Esophagus squamous epithelium (tissue), 5 donors: ENCODE measurements at regions not wholly inside any gene's neighbourhood (a gene's known extent, or its start where the extent isn't known, plus 50 kb on each side); places are given as distances from the start of the nearest gene placed in this dataset.

ENCODE experiments used
- DNase-seq: peaks from one replicate; lab custom pipeline; 2025; lab: John Stamatoyannopoulos, UW
- H3K27ac ChIP-seq, 4 donors: fragments of 200-600 bp; sonication (generic); one replicate each; pipeline ENCODE4 v1.5.1; 2016 to 2019; ENCODE audit warnings: mild to moderate bottlenecking in 1 of 4
- H3K27me3 ChIP-seq, 4 donors: fragments of 200-600 bp; sonication (generic); 1 replicate in 3 of 4; 2 replicates in 1 of 4; pipeline versions ENCODE4 v1.5.1 to v1.6.0; 2017 to 2021; ENCODE audit warnings: antibody characterized with exemption in 1 of 4
- H3K36me3 ChIP-seq, 3 donors: fragments of 200-600 bp; sonication (generic); one replicate each; pipeline ENCODE4 v1.5.1; 2016 to 2019
- H3K4me1 ChIP-seq, 3 donors: fragments of 200-600 bp; sonication (generic); one replicate each; pipeline ENCODE4 v1.5.1; 2017 to 2019
- H3K4me3 ChIP-seq, 4 donors: fragments of 200-600 bp; sonication (generic); 1 replicate in 3 of 4; 2 replicates in 1 of 4; pipeline ENCODE4 v1.5.1; 2016 to 2019; ENCODE audit warnings: mild to moderate bottlenecking in 2 of 4, moderate library complexity in 1 of 4
- H3K9me3 ChIP-seq, 3 donors: fragments of 200-600 bp; sonication (generic); one replicate each; pipeline ENCODE4 v1.5.1; 2016 to 2019
- POLR2A ChIP-seq, 4 donors: fragments of 450-650 bp; IDR thresholded peaks; one replicate each; pipeline ENCODE4 v1.6.1; 2017; ENCODE audit warnings: antibody characterized with exemption in 4 of 4, mild to moderate bottlenecking in 4 of 4, moderate library complexity in 3 of 4
- WGBS, 2 donors: methylation state at CpG; one replicate each; pipeline ENCODE4 v1.1.5; 2018; 5-methylcytosine and 5-hydroxymethylcytosine counted together
- intact Hi-C: fragments of 100-400 bp; cut with DNase I; formaldehyde crosslinking; loops from one replicate; pipeline ENCODE4 v1.15.0; 2022
- TF ChIP-seq, protein P1 (sequence below), 6 experiments: fragments of 450-650 bp in 4 of 6; fragments of 200-600 bp in 2 of 6; sonication (generic) in 2 of 6; IDR thresholded peaks; one replicate each; pipeline ENCODE4 v1.5.1; 2016 to 2019; ENCODE audit warnings: antibody characterized with exemption in 6 of 6, mild to moderate bottlenecking in 4 of 6, moderate library complexity in 4 of 6
- donor health status: DM: yes; HTN: yes; CAD: no.

DNA sequence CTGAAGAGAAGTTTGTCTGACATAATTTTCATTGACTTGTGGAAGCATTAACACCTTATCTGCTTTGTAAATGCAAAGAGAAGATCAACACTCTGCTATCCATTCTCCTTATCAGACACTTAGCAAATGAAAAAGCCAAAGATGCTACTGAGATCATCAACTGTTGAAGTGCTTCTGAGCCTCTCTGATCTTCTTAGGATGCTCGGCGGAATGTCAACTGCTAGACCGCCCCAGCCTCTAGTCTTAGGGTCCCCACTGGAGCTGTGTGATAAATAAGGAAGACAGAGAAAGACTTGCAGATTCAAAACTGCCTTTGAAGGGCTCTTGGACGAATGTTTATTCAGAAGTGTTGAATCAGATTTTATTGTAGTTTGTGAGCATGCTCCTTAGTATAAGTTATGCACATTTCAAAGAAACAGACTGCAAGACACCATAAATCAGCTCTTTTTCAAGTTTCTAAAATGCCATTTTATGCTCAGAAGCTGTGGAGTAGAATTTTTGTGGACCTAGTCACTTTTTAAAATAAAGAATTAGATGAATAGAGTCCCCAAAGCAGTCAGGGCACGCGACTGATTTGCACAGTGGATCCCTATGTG, 197.9 kb downstream of the DIRAS2 start:
- no peak for TF ChIP-seq POLR2A (IDR thresholded peaks at IDR 0.05)
- TF ChIP-seq, protein P1, sequence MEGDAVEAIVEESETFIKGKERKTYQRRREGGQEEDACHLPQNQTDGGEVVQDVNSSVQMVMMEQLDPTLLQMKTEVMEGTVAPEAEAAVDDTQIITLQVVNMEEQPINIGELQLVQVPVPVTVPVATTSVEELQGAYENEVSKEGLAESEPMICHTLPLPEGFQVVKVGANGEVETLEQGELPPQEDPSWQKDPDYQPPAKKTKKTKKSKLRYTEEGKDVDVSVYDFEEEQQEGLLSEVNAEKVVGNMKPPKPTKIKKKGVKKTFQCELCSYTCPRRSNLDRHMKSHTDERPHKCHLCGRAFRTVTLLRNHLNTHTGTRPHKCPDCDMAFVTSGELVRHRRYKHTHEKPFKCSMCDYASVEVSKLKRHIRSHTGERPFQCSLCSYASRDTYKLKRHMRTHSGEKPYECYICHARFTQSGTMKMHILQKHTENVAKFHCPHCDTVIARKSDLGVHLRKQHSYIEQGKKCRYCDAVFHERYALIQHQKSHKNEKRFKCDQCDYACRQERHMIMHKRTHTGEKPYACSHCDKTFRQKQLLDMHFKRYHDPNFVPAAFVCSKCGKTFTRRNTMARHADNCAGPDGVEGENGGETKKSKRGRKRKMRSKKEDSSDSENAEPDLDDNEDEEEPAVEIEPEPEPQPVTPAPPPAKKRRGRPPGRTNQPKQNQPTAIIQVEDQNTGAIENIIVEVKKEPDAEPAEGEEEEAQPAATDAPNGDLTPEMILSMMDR (IDR thresholded peaks at IDR 0.05) = no peak
- Histone ChIP-seq H3K4me3 (no peak overlapping the region), H3K27me3 (peaks cover 0 to 20% (median 0%) of the 10 kb centered on the region in 4 donors), H3K4me1 (no peaks in the 10 kb centered on the region), H3K9me3 (no peaks in the 10 kb centered on the region), H3K36me3 (no peaks in the 10 kb centered on the region), H3K27ac (no peak overlapping the region)
- intact Hi-C loops = no loop called here
- 53 to 64% methylated on average over 3 to 6 of the region's 6 CpGs for WGBS, 2 donors
- no peak for DNase-seq

DNA sequence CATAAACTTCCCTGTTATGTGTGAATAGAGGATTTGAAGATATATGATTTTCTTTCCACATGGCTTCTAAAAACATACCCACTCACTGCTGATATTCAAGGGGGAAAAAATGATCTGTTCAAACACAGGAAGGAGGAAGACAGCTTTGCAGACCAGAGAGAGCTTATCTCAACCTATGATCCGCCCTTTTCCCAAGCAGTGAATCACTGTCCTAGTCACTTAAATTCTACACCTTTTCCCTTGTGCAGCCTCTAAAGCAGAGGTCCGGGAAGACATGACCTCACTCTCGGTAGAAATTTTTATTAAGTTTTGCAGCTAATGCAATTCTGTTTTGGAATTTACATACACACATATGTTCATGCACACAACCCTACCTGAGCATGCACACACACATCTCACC, 197.2 kb downstream of the DIRAS2 start:
- Histone ChIP-seq H3K27ac (no peak overlapping the region), H3K9me3 (no peaks in the 10 kb centered on the region), H3K36me3 (no peaks in the 10 kb centered on the region), H3K4me1 (no peaks in the 10 kb centered on the region), H3K4me3 (no peak overlapping the region), H3K27me3 (peaks cover 0 to 24% (median 0%) of the 10 kb centered on the region in 4 donors)
- no peak for TF ChIP-seq POLR2A (IDR thresholded peaks at IDR 0.05)
- TF ChIP-seq, protein P1 (IDR thresholded peaks at IDR 0.05) = no peak
- DNase-seq = no peak
- 71 to 83% methylated on average over 3 of the region's 3 CpGs for WGBS, 2 donors
- intact Hi-C loops = no loop called here

DNA sequence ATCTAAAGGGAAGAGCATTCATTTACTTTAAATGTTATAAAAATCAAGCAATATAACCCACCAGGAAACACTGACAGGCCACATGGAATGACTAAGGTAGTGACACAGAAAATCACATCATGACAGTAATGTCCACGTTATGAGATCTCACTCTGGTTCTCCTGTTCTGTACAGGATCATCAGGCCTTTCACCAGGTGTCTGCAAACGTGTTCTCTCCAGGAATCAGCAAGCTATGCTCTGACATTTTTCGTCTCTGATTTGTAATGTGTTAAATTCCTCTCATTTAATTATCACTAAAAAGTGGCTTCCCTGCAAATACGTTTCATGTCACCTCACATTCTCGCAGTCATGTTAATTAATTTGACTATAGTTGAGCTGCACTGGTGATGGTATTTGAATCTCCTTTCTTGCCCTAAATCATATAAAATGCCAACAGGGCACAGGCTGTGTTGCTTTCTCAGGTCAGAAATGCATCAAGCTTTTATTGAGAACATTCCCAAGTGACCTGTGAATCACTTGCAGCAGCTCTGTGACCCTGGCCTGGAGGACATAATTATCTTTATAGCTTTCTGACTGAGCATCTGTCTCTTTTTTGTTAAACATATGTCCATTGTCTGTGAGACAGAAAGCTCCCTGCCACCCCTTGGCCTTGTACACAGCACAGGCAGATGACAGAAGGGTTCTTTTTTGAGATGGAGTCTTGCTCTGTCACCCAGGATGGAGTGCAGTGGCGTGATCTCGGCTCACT, 196.2 kb downstream of the DIRAS2 start:
- no peaks in the 10 kb centered on the region for H3K9me3 ChIP-seq
- no peak overlapping the region for H3K4me3 ChIP-seq
- no peaks in the 10 kb centered on the region for H3K36me3 ChIP-seq
- H3K27me3 ChIP-seq = peaks cover 0 to 24% (median 0%) of the 10 kb centered on the region in 4 donors
- no peak for TF ChIP-seq POLR2A (IDR thresholded peaks at IDR 0.05)
- TF ChIP-seq, protein P1 (IDR thresholded peaks at IDR 0.05) = no peak
- 74 to 80% methylated on average over 7 of the region's 7 CpGs for WGBS, 2 donors
- no peaks in the 10 kb centered on the region for H3K4me1 ChIP-seq
- intact Hi-C loops = no loop called here
- no peak overlapping the region for H3K27ac ChIP-seq
- DNase-seq = no peak

DNA sequence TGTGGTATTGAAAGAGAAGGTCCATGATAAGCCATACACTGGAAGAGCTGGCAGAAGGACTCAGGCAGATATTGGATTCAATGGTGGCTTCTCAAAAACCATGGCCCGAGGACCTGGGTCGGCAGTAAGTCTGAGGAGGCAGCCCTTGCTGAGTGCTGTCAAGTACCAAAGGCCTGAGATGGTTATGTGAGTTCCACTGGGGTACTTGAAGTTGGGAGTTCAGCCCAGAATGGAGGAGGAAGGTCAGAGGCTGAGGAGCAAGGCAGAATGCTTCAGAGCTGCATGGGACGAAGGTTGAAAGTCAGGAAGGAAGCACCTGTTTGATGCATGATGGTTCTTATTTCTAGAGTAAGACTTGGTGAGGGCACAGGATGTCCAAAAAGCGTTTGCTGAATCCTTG, 194.9 kb downstream of the DIRAS2 start:
- Histone ChIP-seq H3K27ac (no peak overlapping the region), H3K9me3 (no peaks in the 10 kb centered on the region), H3K36me3 (no peaks in the 10 kb centered on the region), H3K4me1 (no peaks in the 10 kb centered on the region), H3K4me3 (no peak overlapping the region), H3K27me3 (peaks cover 0 to 24% (median 0%) of the 10 kb centered on the region in 4 donors)
- intact Hi-C loops = no loop called here
- no peak for DNase-seq
- TF ChIP-seq, protein P1 (IDR thresholded peaks at IDR 0.05) = no peak
- TF ChIP-seq POLR2A (IDR thresholded peaks at IDR 0.05) = no peak
- 68 to 79% methylated on average over 4 of the region's 4 CpGs for WGBS, 2 donors

DNA sequence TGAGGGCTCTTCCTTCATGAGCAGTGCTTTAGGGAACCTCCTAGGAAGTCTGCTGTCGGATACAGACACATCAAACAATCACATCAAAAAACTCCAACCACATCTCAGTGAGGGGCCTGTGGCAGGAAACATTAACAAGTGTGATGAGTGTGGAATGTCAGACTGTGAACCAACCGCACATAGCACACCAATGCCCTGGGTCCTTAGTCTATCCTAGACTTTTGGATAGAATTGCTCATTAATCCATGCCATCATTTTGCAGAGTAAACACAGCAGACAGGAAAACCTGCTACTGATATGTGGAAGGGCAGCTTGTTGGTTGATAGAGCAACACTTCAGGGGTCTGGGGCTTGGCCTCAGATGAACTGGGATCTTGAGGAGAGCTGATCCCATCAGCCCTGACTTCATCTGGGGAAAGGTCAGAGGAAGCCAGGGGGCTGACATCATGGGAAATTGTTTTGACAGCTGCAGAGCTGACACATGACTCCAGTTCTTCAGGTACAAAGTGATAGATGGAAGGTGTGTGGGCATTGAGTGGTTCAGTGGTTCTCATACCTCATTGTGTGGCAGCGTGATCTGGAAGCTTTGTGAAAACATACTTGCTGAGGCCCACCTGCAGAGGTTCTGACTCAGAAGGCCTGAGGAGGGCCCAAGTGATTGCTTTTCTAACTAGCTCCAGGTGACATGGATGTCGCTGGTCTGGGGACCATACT, 193.3 kb downstream of the DIRAS2 start:
- H3K27me3 ChIP-seq = peaks cover 0 to 17% (median 0%) of the 10 kb centered on the region in 4 donors
- TF ChIP-seq, protein P1 (IDR thresholded peaks at IDR 0.05) = no peak
- no peak for TF ChIP-seq POLR2A (IDR thresholded peaks at IDR 0.05)
- WGBS, 2 donors = 77 to 84% methylated on average over 4 of the region's 4 CpGs

More for the DNA sequence above, 193.3 kb downstream of the DIRAS2 start:
- H3K27ac ChIP-seq = no peak overlapping the region
- intact Hi-C loops = no loop called here
- H3K9me3 ChIP-seq = no peaks in the 10 kb centered on the region
- DNase-seq = no peak
- H3K4me3 ChIP-seq = no peak overlapping the region
- H3K4me1 ChIP-seq = no peaks in the 10 kb centered on the region
- no peaks in the 10 kb centered on the region for H3K36me3 ChIP-seq
